GM19452 (cell line): ENCODE measurements at regions not wholly inside any gene's neighbourhood (a gene's known extent, or its start where the extent isn't known, plus 50 kb on each side); places are given as distances from the start of the nearest gene placed in this dataset.

Source experiments
- ATAC-seq: cut with Tn5 transposase; IDR thresholded peaks from one replicate; pipeline ENCODE4 v1.9.1; 2021; ENCODE audit not compliant: unreplicated experiment

DNA sequence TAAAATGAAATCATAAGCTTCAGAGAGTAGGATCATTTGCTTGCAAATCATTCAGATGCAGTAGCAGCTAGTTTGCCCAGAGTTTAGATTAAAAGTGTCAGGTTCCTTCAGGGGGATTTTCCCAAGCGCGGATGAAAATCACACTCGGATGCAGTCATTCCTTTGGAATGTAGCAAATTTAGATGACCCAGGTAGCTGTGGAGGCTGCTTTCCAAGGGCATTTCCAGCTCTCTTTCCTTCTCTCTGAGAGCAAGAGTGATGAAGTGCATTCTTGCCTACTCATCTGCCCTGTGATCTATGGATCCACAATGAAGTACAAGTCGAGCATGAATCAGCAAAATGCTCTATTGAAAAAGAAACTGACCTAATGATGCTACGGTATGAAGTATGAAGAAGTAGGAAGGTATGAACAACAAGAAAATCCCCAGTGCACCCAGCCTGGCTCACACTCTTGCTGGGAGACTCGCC is 200.2 kb downstream of the PLK2 start:
- ATAC-seq, result no peak

DNA sequence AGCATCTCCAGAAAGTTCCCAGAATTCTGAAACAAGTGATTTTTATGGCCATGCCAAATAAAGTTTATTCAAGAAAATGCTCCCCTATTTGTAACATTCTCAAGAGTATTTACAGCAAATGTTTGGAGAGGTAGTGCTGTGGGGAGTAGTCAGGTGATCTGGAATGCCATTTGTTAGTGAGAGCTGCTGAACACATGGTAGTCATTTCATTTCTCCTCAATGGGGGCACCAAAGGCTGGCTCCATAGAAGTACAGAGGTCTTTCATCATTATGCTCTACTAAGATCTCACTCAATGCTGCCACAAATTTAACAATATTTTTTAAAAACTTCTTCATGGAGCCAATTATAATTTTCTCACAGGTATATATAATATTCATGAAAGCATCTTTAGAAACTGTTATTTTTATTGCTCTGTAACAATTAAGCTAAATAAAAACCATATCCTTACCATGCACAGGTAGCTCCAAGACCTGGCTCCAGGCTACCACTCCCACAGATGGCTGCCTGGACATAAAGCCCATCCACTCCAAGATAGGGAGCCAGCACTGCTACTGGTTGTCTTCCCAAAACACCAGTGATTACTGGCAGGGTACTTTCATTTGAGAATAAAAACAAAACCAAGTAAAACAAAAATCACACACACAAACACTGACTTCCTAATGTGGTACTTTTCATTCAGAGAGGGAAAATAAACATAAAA is 200.8 kb downstream of the PLK2 start:
- no peak for ATAC-seq

DNA sequence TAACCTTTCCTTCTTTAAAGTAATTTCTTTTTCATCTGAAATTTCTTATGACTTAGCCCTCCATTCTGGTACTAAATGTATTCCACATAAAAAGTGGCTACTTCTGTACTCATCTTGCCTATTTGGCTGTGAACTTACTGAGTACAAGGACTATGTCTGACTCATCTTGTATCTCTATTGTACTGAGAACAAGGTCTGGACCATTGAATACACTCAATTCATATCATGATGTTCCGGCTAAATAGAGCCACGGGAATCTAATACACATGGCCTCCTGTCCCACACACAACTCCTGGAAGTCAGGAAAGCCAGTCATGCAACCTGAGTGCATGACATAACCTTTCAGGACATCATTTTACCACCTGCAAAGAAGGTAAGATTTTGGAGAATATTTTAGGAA is 203.9 kb downstream of the PLK2 start:
- no peak for ATAC-seq

DNA sequence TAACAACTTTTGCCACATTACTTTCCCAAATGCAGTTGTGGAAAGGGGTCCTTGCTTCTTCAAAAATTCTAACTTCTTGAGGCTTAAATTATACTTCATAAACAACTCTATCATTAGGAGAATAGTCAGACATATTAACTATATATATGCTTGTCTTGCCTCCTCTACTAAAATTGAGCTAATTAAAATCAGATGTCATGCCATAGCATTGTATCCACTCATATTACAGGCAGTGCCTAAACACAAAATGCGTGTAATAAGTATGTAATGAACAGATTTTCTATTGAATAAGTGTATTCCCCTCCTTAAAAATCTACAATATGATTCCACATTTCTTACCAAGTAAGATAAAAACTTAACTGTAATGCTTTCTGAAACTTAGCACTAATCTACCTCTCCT is 204.5 kb downstream of the PLK2 start:
- ATAC-seq, result no peak

DNA sequence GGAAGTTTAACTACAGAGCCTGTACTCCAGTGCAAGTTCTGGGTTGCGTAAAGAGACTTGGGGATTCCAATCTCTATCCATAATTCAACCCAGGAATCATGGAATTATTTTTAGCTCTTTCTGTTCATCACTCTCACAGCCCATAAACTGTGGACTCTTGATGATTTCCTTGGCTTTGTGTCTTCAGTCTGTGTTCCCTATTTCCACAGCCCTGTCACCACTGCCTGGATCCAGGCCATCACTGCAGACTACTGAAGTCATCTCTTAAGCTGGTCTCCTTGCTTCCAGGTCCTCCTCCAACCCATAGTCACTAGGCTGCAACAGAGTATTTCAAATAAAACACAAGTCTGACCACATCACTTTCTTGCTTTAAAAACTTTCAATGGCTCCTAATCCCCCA is 211.7 kb downstream of the PLK2 start:
- no peak for ATAC-seq

DNA sequence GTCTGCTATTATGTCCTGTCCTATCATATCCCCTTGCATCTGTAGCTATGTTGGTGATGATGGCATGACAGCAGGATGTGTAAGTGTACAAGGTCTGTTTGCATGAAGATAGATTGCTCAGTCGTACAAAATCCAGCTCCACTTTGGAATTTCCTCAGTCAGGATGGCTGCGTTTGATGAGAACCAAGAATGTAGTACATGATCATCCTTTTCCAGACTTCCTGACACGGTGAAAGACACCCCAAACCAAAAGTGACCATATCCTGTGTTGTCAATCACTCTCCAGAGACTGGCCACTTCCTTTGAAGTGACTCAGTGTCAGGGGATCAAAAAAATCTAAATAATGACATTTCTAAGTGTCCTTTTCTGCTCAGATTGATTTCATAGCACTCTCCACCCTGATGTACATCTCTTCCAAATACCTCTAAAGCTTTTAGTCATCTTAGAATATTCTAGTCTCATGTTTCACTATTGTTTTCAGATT is 213.4 kb downstream of the PLK2 start:
- ATAC-seq, result no peak

DNA sequence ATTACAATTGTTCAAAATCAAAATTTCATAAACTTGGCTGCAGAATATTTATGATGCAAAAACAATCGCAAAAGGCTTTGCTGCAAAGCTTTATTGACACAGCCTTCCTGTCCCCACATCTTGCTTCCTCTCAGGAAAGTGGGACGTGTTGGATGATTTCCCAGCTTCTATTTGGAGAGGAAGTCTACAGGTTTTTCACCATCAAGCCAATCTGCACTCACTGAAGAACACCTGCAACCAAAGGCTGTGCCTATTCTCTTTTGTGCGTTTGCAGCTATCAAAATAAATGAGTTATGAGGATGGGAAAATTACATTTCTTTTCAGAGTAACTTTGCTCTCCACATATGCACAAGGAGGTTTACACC is 214.4 kb downstream of the PLK2 start:
- no peak for ATAC-seq

DNA sequence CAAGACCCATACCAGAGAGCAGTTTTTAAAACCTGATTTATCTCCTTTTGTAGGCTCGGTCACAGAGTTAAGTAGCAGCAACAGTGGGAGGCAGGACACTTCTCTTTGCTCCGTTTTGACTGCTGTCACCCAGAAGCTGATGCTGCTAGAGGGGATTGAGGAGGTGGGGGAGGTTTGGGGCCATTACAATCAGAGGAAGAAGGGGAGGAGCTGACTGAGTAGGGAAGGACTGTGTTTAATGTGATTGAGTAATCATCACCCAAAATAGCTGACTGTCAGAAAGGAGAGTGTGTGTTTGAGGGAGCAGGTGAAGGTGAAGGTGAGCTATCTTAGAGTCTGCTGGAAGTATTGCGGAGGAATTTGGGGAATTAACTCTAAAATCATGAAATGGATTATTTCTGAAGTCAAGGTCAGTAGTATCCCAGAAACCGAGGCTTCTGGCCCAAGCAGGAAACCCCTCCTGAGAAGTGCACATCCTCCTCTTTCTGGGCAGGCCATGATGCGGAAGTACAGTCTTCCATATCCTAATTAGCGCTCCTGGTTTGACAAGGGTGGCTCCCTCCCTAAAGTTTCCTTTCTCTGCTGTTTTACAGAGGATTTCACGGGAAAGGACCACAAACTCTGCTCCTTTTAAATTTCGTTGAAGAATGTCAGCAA is 214.9 kb downstream of the PLK2 start:
- ATAC-seq, result no peak

DNA sequence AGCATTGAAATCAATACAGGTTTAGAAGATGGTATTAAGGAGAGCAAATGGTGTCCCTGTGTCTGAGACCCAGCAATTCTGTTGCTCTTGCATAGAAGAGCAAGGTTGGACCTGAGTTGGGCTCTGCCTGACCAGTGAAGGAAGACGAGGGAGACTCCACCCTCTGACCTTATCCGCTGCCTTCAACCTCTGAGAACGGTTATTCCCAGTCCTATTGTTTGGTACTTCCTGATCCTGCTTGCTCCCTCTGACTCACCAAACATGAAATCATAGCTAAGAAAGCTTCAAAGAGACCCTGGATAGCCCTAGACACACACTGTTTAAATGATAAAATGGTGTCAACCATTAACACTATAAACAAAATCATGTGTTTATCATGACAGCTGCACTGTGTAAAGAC is 218.5 kb downstream of the PLK2 start:
- no peak for ATAC-seq

DNA sequence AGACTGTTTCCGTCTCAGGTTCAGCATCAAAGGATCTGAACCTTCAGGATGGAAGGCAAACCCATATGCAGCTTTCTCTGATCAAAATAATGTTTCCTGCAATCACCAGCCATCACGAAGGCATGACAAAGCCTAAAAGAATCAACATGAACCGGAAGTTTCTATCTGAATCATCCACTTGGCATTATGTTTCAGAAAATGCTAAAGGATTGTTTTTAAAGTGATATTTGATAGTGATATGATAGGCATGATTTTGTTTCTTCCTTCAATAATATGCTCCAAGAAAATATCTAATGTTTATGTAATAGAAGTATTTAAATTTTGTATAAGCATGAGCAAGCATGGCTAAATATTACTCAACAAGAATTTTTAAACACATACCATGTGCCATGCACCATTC is 219.6 kb downstream of the PLK2 start:
- no peak for ATAC-seq

DNA sequence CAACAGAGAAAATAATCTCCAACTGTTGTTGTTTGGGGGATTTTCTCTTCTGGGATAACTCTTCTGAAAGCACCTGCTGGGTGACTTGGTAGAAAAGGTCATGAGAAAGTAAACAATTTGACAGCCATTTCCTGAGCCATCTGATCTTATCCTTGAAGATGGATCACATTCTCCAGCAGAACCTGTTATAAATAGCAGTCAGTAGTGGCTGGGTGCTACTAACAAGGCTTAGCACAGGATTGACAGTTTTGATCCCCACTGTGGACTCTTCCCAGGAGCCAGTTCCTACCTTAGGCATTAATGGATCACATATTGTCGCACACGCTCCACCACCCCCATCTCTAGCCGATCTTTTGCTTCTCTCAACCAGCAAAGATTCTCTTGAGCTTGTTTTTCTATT is 220.2 kb downstream of the PLK2 start:
- ATAC-seq, result no peak

DNA sequence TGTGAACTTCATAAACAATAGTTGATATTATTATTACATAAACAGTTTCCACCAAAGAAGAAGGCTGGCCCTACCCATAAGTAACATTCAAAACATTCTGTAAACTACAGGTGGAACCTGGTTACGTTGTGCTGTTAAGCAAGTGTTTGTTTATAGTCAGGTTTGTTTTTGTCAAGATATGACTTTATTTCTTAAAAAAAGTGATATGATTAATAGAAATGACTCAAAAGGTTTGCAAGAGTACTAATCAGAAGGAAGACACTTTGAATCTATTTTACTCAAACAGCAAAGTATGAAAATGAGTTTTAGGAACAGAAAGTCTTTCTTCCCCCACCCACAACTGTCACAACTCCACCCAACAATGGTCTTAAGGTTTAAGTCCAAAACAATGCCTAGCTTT is 220.8 kb downstream of the PLK2 start:
- ATAC-seq, result no peak

DNA sequence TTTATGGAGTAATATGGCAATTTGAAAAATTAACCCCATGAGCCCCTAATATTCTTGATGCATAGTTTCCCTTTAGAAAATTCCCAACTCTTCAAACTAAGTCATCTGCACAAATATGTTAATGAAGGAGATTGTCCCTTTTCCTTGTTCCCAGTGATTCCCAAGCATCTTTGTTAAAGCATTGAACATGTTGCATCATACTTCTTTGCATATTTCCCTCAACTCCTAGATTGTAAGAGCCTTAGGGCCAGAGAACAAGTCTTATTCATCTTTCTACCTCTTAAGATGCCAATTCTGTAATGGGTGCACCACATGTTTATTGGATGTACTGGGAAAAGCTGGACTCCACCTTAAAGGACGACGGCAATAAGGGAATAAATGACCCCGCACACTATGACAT is 223.4 kb downstream of the PLK2 start:
- no peak for ATAC-seq

DNA sequence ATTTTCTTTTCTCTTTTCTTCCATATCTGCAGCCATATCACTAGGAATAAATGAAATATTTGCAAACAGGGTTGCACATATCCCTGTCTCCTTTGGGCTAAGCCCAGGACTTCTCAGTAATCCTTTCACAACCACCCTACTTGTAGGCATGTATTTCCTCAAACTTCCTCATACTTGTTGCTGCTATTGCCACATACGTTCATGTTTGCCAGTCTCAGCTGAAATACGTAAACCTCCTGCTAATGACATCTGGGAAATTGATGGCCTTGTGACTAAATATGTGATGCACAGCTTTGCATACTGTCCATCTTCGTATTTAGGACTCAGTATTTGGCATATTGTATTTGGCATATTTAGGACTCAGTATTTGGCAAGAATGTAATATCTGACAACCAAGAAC is 224.6 kb downstream of the PLK2 start:
- no peak for ATAC-seq

DNA sequence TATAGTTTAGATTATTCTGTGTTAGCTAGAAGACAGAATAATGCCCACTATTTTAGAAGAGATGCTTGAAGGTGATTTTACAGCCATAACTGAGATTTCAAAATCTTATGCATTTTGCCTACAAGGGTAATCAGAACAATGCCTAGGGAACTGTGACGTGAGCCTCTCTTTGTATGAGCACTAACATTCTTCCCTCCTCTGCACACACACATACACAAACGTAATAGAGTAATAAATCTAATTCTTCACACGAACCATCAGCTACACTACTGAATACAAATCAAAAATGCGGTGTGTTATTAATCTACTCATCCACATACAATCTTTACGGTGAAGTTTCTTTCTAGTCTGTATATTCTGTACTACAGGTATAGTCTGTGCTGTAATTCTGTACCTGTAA is 227.8 kb downstream of the PLK2 start:
- ATAC-seq, result no peak

DNA sequence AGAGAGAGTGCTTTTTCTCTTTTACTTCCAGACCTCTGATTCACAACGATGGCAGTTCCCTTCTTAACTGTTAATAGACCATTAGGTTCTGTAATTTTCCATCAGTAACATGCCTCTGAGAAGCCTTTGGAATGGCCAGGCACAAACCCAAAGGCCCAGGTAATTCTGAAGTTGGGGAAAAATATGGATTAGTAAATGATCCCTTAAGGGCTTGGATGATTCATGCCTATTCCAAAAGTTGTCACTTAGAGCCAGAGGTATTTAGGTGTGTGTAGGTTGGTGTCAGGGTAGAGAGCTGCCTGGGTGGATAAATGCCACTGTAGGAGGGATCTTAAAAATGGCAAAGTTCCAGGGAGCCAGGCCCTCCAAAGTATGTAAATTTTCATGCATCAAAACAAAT is 228.8 kb downstream of the PLK2 start:
- no peak for ATAC-seq

DNA sequence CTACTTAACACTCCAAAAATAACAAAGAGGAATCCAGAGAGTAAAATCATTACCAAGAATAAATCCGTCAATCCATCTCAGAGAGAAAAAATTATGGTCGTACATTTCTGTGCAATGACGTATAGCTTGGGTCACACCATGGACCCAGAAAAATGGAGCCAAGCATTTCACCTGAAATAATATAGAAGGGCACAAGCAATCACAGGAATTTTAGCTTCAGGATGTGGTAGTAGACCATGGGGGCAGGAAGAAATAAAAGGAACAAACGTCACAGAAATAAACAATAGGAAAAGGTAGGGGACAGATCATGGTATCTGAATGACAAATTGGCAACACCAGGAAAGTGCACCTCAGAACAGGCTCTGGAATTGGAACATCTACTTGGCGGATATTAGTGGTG is 231.0 kb downstream of the PLK2 start:
- no peak for ATAC-seq

DNA sequence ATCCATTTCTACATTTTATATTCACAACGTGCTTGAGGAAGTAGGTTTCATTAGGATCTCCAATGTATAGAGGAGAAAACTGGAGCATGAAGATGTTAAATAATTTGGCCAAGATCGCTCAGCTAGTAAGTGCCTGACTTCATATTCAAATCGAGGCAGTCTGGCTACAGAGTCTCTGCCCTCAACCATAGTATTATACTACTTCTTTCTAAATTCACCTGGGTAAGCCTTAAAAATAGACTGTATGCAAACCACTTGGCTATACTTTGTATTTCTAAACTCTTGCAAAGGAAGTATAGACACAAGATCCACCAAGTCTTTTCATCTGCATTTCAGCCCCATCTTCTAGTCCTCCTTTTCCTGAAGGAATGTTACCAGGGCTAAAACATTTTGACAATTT is 232.0 kb downstream of the PLK2 start:
- no peak for ATAC-seq

DNA sequence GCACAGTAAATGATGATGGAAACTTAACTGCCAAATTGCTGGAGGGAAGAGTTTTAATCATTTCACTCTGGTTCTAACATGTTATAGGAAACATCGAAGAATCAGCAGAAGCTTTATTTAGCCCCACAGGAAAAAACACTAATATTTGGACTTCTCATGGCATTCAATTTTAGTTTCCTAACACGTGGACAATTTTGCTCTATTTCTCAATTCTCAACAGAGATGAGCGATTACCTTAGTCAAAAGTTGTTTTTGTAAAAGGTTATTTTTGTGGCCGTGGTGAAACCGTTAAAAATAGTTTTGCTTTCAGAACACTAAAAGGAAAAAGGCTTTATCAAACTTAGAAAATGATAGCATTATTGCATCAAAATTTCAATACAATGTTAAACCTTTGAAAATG is 235.2 kb downstream of the PLK2 start:
- ATAC-seq, result no peak

DNA sequence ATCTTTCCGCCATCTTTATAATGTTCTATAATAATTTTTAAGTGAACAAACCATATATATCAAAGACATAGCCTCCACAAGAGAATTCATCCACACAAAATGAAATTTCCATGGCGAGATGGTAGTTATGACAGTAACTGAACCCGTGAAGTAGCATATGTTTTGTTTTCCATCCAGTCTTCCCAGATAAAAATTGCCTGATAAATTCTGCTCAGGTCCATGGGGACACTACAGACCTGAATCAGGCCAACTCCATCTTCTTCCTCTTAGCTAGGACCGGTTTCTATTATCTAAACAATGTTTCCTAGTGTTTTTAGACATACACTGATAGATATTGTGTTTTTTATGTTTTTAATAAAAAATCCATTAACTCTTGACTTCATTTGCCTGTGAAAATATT is 235.7 kb downstream of the PLK2 start:
- no peak for ATAC-seq

DNA sequence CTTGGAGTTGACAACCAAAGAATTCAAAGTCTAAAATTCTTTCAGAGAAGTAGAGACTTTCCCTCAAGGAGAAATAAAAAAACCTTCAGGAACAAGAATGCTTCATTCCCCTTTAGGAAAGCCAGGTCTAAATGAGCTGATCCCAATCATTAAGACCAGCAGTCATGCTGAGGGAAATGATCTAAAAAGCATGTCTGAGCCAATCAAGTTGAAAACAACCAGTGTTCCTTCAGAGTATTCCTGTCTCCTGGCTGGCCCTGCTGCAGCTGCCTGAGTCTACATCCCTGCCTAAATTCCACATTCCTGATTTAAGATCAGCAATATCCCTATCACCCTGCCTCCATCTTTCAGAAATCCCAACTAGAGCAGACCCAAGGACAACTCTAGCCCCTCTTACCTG is 244.5 kb downstream of the PLK2 start:
- no peak for ATAC-seq

DNA sequence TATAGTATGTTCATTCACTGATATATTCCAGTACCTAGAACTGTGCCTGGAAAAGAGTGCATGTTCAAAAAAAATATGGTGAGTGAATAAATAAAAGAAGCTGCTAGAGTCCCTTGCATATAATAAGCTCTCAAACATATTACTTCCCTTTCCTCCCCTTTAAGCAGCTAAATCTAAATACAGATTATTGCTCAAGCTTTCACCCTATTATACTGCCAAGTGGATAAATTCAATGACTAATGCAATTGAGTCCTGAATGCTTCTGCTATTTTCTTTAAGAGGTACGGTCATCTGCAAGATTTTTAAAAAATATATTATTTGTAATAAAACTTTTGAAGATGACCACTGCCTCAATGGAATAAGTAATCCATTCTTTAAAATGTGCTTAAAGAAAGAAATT is 248.4 kb downstream of the PLK2 start:
- no peak for ATAC-seq

DNA sequence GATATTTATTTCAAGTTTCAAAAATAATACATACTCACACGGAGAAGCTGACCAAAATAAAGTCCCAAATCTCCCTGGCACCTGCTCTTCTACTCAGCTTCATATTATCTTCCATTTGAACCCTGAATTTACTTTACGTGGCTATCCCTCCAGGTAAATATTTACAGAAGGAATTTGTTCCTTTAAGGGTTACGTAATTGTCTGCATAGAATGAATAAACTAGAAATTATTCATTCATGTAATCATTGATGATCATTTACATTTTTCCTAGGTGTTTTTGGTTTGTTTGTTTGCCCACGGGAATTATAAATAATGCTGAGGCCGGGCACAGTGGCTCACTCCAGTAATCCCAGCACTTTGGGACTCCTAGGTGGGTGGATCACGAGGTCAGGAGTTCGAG is 251.2 kb downstream of the PLK2 start:
- ATAC-seq, result no peak
